ENCODE measurements at regions not wholly inside any gene's neighbourhood (a gene's known extent, or its start where the extent isn't known, plus 50 kb on each side); places are given as distances from the start of the nearest gene placed in this dataset.

DNA sequence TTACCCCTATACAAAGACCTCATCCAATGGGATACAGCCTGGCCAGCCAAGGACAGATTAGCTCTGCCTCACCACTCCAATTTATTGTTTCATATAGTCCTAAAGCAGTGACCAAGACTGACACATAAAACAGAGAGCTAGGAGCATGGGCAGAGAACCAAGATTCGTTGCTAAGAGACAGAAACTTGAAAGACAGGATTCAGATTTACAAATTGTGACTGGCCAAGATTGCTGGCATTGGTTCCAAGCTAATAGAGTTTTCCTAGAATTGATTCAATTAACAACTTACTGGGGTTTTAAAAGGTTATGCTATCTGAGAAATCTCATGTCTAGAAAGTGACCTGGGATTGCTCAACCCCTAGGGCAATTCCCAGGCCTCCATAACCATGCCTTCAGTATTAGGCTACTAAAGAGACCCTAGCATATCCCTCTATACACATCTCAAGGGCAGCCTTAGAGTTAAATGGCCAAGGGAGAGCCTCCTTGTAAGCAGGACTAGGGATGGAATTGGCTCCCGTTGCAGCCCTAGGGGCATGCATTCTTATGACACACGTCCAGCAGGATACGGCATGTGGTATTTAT is 75.6 kb downstream of the ICOS start:
- Histone ChIP-seq H3K4me3 (no peak overlapping the region), H3K27ac (no peak overlapping the region), H3K27me3 (ENCODE audit: low read depth) (no peaks in the 10 kb centered on the region), H3K36me3 (no peaks in the 10 kb centered on the region), H3K9me3 (no peaks in the 10 kb centered on the region), H3K4me1 (peaks cover 13% of the 10 kb centered on the region)
- intact Hi-C loops (cut with DNase I), result no loop called here
- no peak for TF ChIP-seq CTCF (IDR thresholded peaks at IDR 0.05)
- DNase-seq (no peak), ATAC-seq (peak; percentile 59 to 86)

GRCh38 chr2:204015118-204015843 is 78.7 kb downstream of the ICOS start:
- Histone ChIP-seq H3K27ac (no peak overlapping the region), H3K36me3 (no peaks in the 10 kb centered on the region), H3K9me3 (no peaks in the 10 kb centered on the region), H3K4me3 (no peak overlapping the region), H3K4me1 (peaks cover 13% of the 10 kb centered on the region), H3K27me3 (ENCODE audit: low read depth) (no peaks in the 10 kb centered on the region)
- DNase-seq, result no peak
- TF ChIP-seq CTCF (IDR thresholded peaks at IDR 0.05), result no peak
- intact Hi-C loops (cut with DNase I), result no loop called here
- no peak for ATAC-seq

GRCh38 chr2:204018717-204019116 is 82.2 kb downstream of the ICOS start:
- intact Hi-C loops (cut with DNase I), result no loop called here
- no peak for DNase-seq

GRCh38 chr2:204019572-204020501 is 83.3 kb downstream of the ICOS start:
- H3K27me3 ChIP-seq (ENCODE audit: low read depth), result no peaks in the 10 kb centered on the region
- TF ChIP-seq CTCF (IDR thresholded peaks at IDR 0.05), result no peak
- intact Hi-C loops (cut with DNase I), result no loop called here
- no peak overlapping the region for H3K4me3 ChIP-seq
- no peaks in the 10 kb centered on the region for H3K9me3 ChIP-seq
- H3K36me3 ChIP-seq, result no peaks in the 10 kb centered on the region
- peaks cover 5% of the 10 kb centered on the region for H3K4me1 ChIP-seq
- H3K27ac ChIP-seq, result no peak overlapping the region
- DNase-seq, result no peak
- ATAC-seq, result no peak

More at GRCh38 chr2:204018717-204019116, 82.2 kb downstream of the ICOS start:
- no peak for ATAC-seq
- Histone ChIP-seq H3K27ac (no peak overlapping the region), H3K27me3 (ENCODE audit: low read depth) (no peaks in the 10 kb centered on the region), H3K36me3 (no peaks in the 10 kb centered on the region), H3K4me1 (no peaks in the 10 kb centered on the region), H3K9me3 (no peaks in the 10 kb centered on the region), H3K4me3 (no peak overlapping the region)
- TF ChIP-seq CTCF (IDR thresholded peaks at IDR 0.05), result no peak

DNA sequence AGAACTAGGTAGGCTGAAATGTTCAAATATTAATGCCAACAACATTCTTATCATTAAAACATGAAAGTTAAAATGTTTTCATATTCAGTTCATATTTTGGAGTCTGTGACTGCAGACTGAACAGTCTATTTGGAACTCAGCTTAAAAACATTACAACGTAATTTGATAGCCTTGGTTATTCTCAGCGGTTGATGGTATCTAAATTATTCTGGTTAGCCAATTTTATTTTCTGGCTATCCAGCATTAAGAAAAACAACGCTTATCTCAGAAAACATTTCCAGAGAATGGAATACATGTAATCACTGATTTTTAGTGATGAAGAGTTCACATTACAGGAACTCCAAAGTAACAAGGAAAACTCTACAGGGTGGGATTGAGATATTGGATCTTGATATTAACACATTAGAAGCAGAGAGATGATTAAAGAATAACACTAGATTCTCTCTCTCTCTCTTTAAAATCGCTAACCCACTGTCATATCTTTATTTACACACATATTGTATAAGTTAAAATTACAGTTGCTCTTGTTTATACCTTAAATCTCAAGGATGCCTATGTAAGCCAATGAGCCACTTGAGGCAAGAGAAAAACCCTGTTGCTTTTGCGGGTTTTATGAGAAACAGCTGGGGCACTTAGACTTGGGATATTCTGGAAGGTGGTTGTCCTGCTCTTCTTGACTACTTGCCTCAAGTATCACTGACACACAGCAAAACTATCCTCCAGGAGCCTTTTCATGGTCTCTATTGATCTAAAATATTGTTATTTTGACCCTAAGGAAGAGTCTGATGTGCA is 84.9 kb downstream of the ICOS start:
- H3K27me3 ChIP-seq (ENCODE audit: low read depth), result no peaks in the 10 kb centered on the region
- H3K4me3 ChIP-seq, result no peak overlapping the region
- ATAC-seq (no peak), DNase-seq (no peak)
- TF ChIP-seq CTCF (IDR thresholded peaks at IDR 0.05), result no peak
- intact Hi-C loops (cut with DNase I), result no loop called here
- peaks cover 5% of the 10 kb centered on the region for H3K4me1 ChIP-seq
- no peak overlapping the region for H3K27ac ChIP-seq
- no peaks in the 10 kb centered on the region for H3K36me3 ChIP-seq
- no peaks in the 10 kb centered on the region for H3K9me3 ChIP-seq
